MM.1S (cell line): ENCODE measurements at regions not wholly inside any gene's neighbourhood (a gene's known extent, or its start where the extent isn't known, plus 50 kb on each side); places are given as distances from the start of the nearest gene placed in this dataset.

Experiments
- DNase-seq: peaks from one replicate; pipeline ENCODE4 v3.0.0-alpha.2; 2015
- H2AFZ ChIP-seq: fragments of 300-600 bp; sonication (generic); 2 replicates; pipeline ENCODE4 v1.6.0; 2016; ENCODE audit warnings: antibody characterized with exemption, low read length
- H3F3A ChIP-seq: fragments of 300-600 bp; sonication (generic); 2 replicates; pipeline ENCODE4 v1.6.1; 2016; ENCODE audit warnings: mild to moderate bottlenecking, antibody characterized with exemption, low read length, moderate library complexity, mixed read lengths; ENCODE audit not compliant: insufficient read depth
- H3K27ac ChIP-seq: fragments of 300-600 bp; sonication (generic); 2 replicates; pipeline ENCODE4 v1.5.1; 2016; ENCODE audit warnings: mild to moderate bottlenecking, low read length
- H3K27me3 ChIP-seq: fragments of 300-600 bp; sonication (generic); replicated peaks from 2 replicates; pipeline ENCODE4 v1.6.0; 2016; ENCODE audit warnings: low read length; ENCODE audit not compliant: insufficient read depth
- H3K36me3 ChIP-seq: fragments of 300-600 bp; sonication (generic); replicated peaks from 2 replicates; pipeline ENCODE4 v1.6.1; 2016; ENCODE audit warnings: mild to moderate bottlenecking, low read length, mixed read lengths; ENCODE audit not compliant: insufficient read depth
- H3K4me1 ChIP-seq: fragments of 300-600 bp; sonication (generic); 2 replicates; pipeline ENCODE4 v1.6.1; 2016; ENCODE audit warnings: low read length, mixed read lengths
- H3K4me2 ChIP-seq: fragments of 300-600 bp; sonication (generic); 2 replicates; pipeline ENCODE4 v1.6.0; 2016; ENCODE audit warnings: low read depth, low read length
- H3K4me3 ChIP-seq: fragments of 300-600 bp; sonication (generic); 2 replicates; pipeline ENCODE4 v1.5.1; 2016; ENCODE audit warnings: low read length, mixed read lengths
- H3K79me2 ChIP-seq: fragments of 300-600 bp; sonication (generic); 2 replicates; pipeline ENCODE4 v1.6.1; 2016; ENCODE audit warnings: mixed run types, low read length, mixed read lengths
- H3K9ac ChIP-seq: fragments of 300-600 bp; sonication (generic); 2 replicates; pipeline ENCODE4 v1.6.1; 2016; ENCODE audit warnings: low read length, mixed read lengths
- H3K9me2 ChIP-seq: fragments of 300-600 bp; sonication (generic); replicated peaks from 2 replicates; pipeline ENCODE4 v1.6.1; 2016; ENCODE audit warnings: mild to moderate bottlenecking, low read length, mixed read lengths; ENCODE audit not compliant: insufficient read depth
- H3K9me3 ChIP-seq: fragments of 300-600 bp; sonication (generic); replicated peaks from 2 replicates; pipeline ENCODE4 v1.6.1; 2016; ENCODE audit warnings: mild to moderate bottlenecking, low read length, mixed read lengths; ENCODE audit not compliant: insufficient read depth
- H4K20me1 ChIP-seq: fragments of 300-600 bp; sonication (generic); 2 replicates; pipeline ENCODE4 v1.6.1; 2016; ENCODE audit warnings: mild to moderate bottlenecking, low read length, moderate library complexity, mixed read lengths; ENCODE audit not compliant: insufficient read depth
- EZH2 ChIP-seq: fragments of 300-600 bp; sonication (generic); optimal IDR thresholded peaks from 2 replicates; pipeline ENCODE3; 2017; ENCODE audit warnings: low read depth, mild to moderate bottlenecking, antibody characterized with exemption, low read length, mixed read lengths
- EZH2phosphoT487 ChIP-seq: fragments of 300-600 bp; sonication (generic); IDR thresholded peaks from 2 replicates; pipeline ENCODE4 v1.6.1; 2018; ENCODE audit warnings: antibody characterized with exemption, low read length
- TF ChIP-seq, protein P1 (sequence below): fragments of 300-600 bp; sonication (generic); IDR thresholded peaks from 2 replicates; pipeline ENCODE4 v1.5.1; 2016; ENCODE audit warnings: antibody characterized with exemption, low read length, mixed read lengths

DNA sequence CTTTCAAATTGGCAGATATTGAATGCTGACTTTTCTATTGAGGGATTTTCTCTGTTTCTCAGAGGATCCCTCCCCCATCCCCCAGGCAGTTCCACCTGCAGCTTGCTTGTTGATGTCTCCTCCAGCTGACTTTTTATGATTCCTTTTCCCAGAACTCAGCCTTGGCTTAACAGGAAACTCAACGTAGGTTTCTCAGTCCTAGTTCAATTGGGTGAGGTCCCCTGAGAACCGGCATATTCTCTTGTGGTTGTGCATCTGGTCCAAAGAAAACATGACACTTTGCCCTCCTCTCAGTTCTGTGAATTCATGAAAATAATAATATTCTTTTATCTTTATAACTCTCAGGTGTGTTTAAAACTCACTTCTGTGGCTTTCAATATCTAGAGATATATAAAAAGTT lies 1222.1 kb downstream of the OTOL1 start:
- no peaks in the 10 kb centered on the region for H3K9me3 ChIP-seq
- H4K20me1 ChIP-seq = no peaks in the 10 kb centered on the region
- H3K4me3 ChIP-seq = no peak overlapping the region
- H3K9ac ChIP-seq = no peak overlapping the region
- no peaks in the 10 kb centered on the region for H3K27me3 ChIP-seq
- no peak overlapping the region for H3K27ac ChIP-seq
- no peaks in the 10 kb centered on the region for H3K79me2 ChIP-seq
- H3K4me1 ChIP-seq = no peaks in the 10 kb centered on the region
- no peaks in the 10 kb centered on the region for H3K36me3 ChIP-seq
- no peaks in the 10 kb centered on the region for H3K9me2 ChIP-seq
- DNase-seq = no peak
- TF ChIP-seq EZH2phosphoT487 (no peak), EZH2 (no peak)
- TF ChIP-seq, protein P1, sequence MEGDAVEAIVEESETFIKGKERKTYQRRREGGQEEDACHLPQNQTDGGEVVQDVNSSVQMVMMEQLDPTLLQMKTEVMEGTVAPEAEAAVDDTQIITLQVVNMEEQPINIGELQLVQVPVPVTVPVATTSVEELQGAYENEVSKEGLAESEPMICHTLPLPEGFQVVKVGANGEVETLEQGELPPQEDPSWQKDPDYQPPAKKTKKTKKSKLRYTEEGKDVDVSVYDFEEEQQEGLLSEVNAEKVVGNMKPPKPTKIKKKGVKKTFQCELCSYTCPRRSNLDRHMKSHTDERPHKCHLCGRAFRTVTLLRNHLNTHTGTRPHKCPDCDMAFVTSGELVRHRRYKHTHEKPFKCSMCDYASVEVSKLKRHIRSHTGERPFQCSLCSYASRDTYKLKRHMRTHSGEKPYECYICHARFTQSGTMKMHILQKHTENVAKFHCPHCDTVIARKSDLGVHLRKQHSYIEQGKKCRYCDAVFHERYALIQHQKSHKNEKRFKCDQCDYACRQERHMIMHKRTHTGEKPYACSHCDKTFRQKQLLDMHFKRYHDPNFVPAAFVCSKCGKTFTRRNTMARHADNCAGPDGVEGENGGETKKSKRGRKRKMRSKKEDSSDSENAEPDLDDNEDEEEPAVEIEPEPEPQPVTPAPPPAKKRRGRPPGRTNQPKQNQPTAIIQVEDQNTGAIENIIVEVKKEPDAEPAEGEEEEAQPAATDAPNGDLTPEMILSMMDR = no peak
- no peak overlapping the region for H2AFZ ChIP-seq
- no peaks in the 10 kb centered on the region for H3F3A ChIP-seq
- no peak overlapping the region for H3K4me2 ChIP-seq

DNA sequence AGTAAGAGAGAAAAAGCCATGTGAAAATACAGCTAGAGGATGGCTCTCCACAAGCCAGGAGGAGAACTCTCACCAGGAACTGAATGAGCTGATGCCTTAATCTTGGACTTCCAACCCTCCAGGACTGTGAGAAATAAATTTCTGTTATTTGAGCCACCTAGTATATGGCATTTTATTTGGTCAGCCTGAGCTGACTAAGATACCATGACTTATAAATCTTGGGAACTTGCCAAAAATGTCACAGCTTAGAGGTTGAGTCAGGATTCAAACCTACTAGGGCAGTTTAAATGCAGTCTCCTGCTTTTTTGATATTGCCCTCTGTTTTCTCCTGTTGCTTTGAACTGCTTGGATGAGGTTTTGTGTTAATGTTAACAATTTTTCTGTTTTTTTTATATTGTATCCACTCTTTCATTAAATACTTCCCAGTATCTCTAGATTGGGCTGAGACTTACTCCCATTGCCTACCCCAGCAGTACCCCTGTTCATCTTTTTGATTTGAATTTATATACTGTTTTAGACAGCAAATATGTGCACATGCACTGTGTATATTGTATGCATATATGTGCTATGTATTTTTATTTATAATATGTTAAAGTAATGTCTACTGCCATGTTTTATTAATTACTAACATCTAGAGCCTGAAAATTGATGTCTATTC lies 1223.2 kb downstream of the OTOL1 start:
- no peaks in the 10 kb centered on the region for H3K27me3 ChIP-seq
- no peaks in the 10 kb centered on the region for H3F3A ChIP-seq
- H4K20me1 ChIP-seq = no peaks in the 10 kb centered on the region
- H3K4me3 ChIP-seq = no peak overlapping the region
- H3K9me3 ChIP-seq = no peaks in the 10 kb centered on the region
- TF ChIP-seq EZH2phosphoT487 (no peak), EZH2 (no peak)
- TF ChIP-seq, protein P1 = no peak
- H3K9ac ChIP-seq = no peak overlapping the region
- H3K79me2 ChIP-seq = no peaks in the 10 kb centered on the region
- H3K27ac ChIP-seq = no peak overlapping the region
- no peak overlapping the region for H2AFZ ChIP-seq
- no peaks in the 10 kb centered on the region for H3K9me2 ChIP-seq
- H3K36me3 ChIP-seq = no peaks in the 10 kb centered on the region
- DNase-seq = no peak
- no peak overlapping the region for H3K4me2 ChIP-seq
- no peaks in the 10 kb centered on the region for H3K4me1 ChIP-seq

DNA sequence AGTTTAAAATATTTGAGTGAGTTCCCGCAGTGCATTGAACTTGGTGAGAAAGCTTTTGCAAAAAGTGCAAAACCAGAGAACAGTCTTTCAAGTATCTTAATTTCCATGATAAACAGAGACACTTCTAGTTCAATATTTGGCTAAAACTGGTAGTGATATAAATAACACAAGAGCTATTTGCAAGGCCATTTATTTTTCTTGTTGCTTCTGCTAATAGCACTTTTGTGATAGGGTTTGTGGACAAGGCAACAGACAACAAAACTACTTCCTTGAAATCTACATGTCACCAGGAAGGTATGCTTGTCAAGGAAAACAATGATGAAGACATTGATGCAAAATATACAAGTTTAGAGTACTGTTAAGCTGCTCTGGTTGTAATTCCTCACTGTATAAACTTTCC lies 1225.1 kb downstream of the OTOL1 start:
- Histone ChIP-seq H3K27me3 (no peaks in the 10 kb centered on the region), H3K9ac (no peak overlapping the region), H3K27ac (no peak overlapping the region), H3K36me3 (no peaks in the 10 kb centered on the region), H3K9me2 (no peaks in the 10 kb centered on the region), H3K9me3 (no peaks in the 10 kb centered on the region), H3K79me2 (no peaks in the 10 kb centered on the region), H4K20me1 (no peaks in the 10 kb centered on the region), H2AFZ (no peak overlapping the region), H3K4me1 (no peaks in the 10 kb centered on the region), H3K4me3 (no peak overlapping the region), H3K4me2 (no peak overlapping the region), H3F3A (no peaks in the 10 kb centered on the region)
- no peak for DNase-seq
- TF ChIP-seq, protein P1 = no peak
- TF ChIP-seq EZH2phosphoT487 (no peak), EZH2 (no peak)
